ENCODE measurements at regions not wholly inside any gene's neighbourhood (a gene's known extent, or its start where the extent isn't known, plus 50 kb on each side); places are given as distances from the start of the nearest gene placed in this dataset.

DNA sequence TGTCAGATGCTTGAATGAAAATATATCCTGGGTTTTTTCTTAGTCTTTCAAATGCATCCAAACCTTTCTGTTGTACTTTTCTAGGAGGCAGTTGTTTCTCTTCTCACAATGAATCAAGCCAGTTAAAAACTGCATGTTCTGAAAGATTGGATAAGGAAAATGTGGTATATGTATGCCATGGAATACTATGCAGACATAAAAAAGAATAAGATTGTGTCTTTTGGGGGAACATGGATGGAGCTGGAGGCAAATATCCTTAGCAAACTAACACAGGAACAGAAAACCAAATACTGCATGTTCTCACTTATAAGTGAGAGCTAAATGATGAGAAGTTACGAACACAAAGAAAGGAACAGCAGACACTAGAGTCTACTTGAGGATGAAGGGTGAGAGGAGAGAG is 51.7 kb upstream of the MAPK4 start:
- TF ChIP-seq, protein P1, sequence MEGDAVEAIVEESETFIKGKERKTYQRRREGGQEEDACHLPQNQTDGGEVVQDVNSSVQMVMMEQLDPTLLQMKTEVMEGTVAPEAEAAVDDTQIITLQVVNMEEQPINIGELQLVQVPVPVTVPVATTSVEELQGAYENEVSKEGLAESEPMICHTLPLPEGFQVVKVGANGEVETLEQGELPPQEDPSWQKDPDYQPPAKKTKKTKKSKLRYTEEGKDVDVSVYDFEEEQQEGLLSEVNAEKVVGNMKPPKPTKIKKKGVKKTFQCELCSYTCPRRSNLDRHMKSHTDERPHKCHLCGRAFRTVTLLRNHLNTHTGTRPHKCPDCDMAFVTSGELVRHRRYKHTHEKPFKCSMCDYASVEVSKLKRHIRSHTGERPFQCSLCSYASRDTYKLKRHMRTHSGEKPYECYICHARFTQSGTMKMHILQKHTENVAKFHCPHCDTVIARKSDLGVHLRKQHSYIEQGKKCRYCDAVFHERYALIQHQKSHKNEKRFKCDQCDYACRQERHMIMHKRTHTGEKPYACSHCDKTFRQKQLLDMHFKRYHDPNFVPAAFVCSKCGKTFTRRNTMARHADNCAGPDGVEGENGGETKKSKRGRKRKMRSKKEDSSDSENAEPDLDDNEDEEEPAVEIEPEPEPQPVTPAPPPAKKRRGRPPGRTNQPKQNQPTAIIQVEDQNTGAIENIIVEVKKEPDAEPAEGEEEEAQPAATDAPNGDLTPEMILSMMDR (IDR thresholded peaks at IDR 0.05; ENCODE audit: low read depth, low read length) = no peak
- no peak for TF ChIP-seq EZH2phosphoT487 (IDR thresholded peaks at IDR 0.05; ENCODE audit: low read depth)
